Posterior cingulate gyrus (tissue), 11 donors: ENCODE measurements at regions not wholly inside any gene's neighbourhood (a gene's known extent, or its start where the extent isn't known, plus 50 kb on each side); places are given as distances from the start of the nearest gene placed in this dataset.
A peak's percentile ranks its signal among the peaks of the same experiment; 100 is the strongest.

Experiments used
- DNase-seq, 10 donors: peaks; one replicate each; pipeline versions ENCODE4 v3.0.0 to v3.0.0-alpha.2; 2020 to 2021; ENCODE audit warnings: mixed read lengths in 3 of 10
- intact Hi-C: fragments of 100-400 bp; cut with DNase I; formaldehyde crosslinking; loops from one replicate; pipeline ENCODE4 v1.15.1; 2023

DNA sequence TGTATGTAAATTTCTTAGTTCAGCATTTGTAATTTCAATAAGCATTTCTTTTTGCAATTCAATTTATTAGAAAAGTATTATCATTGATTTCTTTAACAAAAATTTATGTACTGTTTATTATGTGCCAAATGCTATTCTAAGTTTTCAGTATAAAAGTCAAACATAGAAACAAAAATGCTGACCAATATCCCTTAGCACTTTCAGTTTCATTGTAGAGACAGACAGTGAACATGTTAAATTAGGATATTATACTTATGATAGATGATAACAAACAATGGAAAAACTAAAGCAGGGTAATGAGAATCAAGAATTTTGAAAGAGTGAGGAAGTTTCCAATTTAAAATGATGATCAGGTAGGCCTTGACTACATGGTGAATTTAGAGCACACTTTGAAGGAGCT is 1106.0 kb downstream of the TAF11L14 start:
- intact Hi-C loops: no loop called here
- no peak for DNase-seq

DNA sequence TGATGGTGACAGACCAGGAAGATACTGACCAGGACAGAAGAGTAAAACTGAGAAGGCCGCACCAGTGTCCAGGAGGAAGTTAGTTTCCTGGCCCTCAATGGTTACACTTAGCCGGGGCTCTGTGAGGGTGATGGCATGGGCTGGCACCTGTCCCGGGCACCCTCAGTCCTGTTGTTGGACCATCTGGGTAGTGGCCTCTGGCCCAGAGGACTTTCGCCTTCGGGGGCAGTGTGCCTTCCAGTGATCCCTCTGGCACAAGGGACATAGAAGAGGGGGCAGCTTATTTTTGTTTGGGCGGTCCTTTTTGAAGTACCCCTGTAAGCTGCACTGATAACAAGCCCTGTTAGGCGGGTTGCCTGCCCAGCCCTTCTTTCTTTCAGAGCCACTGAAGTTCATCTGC is 1108.6 kb downstream of the TAF11L14 start:
- peak in 1 of 10 donors; percentile 67 for DNase-seq
- intact Hi-C loops: no loop called here

- intact Hi-C loops: no loop called here
- DNase-seq: no peak
Measured at GRCh38 chr5:18744441-18744840, 1110.2 kb downstream of the TAF11L14 start.

GRCh38 chr5:18745042-18745987 is 1111.1 kb downstream of the TAF11L14 start:
- DNase-seq: peak in 1 of 10 donors; percentile 53
- intact Hi-C loops: no loop called here

GRCh38 chr5:18745988-18746615 is 1111.8 kb downstream of the TAF11L14 start:
- no peak for DNase-seq
- intact Hi-C loops: no loop called here

DNA sequence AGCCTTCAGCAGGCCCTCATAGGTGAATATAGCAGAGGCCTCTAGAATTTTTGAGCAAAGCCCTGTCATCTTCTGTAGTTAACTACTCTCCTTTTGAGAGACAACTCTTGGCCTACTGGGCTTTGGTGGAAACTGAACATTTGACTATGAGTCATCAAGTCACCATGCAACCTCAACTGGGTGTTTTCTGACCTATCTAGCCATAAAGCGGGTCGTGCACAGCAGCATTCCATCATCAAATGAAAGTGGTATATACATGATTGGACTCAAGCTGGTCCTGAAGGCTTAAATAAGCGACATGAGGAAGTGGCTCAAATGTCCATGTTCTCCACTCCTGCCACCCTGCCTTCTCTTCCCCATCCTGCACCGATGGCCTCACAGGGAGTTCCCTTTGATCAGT is 1115.5 kb downstream of the TAF11L14 start:
- DNase-seq: no peak
- intact Hi-C loops: no loop called here

DNA sequence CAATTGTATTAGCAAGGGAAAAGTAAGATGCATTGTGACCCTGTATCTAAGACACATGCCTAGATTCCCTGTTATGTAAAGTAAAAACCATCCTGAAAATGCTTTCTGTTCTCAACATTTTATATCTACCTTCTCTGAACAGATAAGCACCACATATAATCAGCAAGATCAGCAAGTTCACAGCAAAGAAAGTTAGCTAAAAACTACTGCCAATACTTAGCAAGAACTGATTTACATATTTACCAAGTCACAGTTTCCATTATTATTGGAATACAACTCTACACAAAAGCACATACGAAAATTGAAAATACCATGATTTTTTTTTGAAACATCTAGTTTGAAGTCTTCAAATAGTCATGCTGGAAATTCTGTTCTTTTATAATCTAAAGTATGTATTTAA is 1118.1 kb downstream of the TAF11L14 start:
- DNase-seq: no peak
- intact Hi-C loops: no loop called here

DNA sequence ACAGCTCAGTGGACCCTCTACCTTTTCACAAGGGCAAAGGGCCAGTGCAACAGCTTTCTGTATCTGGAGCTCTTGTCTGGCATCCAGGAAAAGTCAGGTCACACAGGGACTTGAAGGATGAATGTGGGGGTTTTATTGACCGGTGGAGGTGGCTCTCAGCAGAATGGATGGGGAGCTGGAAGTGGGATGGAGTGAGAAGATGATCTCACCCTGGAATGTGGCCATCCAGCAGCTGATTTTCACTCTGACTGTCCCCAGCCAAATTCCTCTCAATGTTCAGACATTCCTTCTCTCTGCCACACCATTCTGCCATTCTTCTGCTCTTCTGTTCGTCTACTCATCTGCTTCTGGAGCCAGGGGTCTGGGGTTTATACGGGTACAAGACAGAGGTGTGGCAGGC is 1119.9 kb downstream of the TAF11L14 start:
- intact Hi-C loops: no loop called here
- DNase-seq: no peak

DNA sequence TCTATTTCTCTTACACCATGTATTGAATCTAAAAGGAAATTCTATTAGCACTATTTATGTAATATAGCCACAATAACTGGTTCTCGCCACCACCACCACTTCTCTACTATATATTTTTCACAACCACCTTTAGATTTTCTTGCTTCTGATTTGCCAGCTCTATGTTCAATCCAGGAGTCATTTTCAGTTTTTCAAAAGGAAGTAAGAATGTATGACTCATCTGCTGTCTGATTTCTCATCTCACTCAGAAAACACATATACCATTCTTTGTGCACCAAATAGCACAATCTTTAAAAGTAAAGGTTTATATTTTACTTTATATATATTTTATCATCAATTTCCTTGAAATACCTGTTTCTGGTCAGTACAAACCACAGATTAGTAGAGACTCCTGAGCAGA is 1127.5 kb downstream of the TAF11L14 start:
- intact Hi-C loops: no loop called here

DNA sequence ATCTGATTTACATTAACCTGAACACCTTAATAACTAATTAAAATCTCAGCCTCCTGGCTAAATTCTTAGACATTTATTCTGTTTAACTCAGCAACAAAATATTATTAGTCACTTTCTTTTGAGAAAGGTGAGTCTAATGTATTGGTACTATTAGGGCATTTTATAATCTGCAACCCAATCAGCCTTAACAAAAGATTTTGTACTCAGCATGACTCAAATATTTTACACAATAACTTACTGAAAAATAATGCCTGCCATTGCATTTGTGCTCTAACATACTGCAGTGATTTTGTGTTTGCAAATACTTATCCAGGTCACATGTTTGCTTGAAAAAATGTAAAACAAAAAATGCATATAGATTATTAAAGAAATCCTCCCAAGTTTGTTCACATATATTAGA is 1129.9 kb downstream of the TAF11L14 start:
- intact Hi-C loops: no loop called here
- DNase-seq: no peak

More for the DNA sequence above, 1127.5 kb downstream of the TAF11L14 start:
- DNase-seq: no peak

GRCh38 chr5:18765304-18765703 is 1131.0 kb downstream of the TAF11L14 start:
- intact Hi-C loops: no loop called here
- no peak for DNase-seq

DNA sequence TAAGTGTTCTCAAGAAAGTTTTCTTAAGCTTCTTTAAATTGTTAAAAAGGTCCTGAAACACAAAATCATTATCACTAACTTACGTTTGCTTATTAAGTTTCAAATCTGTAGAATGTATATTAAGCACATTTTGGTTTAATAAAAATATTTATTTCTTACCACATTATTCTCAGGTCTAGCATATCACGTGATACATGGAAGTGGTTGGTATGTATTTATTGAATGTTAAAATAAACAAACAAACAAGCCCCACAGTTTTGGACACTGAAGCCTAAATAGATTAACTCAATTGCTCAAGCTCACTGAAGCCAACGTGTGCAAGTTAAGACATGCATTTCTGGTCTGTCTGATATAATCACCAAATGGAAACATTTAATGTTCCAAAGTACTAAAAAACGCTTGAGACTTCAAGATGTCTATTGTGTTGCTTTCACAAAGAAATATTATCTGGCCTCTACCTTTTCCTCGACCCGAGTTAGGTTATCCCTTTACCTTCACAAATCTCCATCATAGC is 1136.9 kb downstream of the TAF11L14 start:
- no peak for DNase-seq
- intact Hi-C loops: no loop called here

- intact Hi-C loops: no loop called here
- no peak for DNase-seq
Measured at GRCh38 chr5:18772475-18772874, 1138.2 kb downstream of the TAF11L14 start.

DNA sequence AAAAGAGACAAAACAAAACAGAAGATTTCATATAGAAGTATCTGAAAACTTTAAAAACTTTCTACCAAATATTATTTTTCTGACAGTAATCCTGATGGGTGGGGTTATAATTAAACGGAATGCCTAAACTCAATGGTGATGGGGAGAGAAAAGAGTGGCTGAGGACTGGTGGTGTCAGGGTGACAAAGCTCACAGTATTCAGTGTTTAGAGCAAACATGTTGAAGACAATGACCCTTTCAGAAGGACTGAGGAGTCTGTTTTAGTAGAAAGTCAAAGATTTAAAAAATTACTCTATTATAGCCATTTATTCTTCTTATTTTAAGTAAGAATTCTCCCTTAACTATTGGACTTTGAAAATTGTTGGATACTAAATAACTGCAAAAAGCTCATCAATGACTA is 1144.0 kb downstream of the TAF11L14 start:
- intact Hi-C loops: no loop called here
- no peak for DNase-seq

GRCh38 chr5:18789218-18789998 is 1155.1 kb downstream of the TAF11L14 start:
- intact Hi-C loops: no loop called here
- DNase-seq: no peak

- no peak for DNase-seq
- intact Hi-C loops: no loop called here
Measured at GRCh38 chr5:18792145-18792544, 1157.9 kb downstream of the TAF11L14 start.

DNA sequence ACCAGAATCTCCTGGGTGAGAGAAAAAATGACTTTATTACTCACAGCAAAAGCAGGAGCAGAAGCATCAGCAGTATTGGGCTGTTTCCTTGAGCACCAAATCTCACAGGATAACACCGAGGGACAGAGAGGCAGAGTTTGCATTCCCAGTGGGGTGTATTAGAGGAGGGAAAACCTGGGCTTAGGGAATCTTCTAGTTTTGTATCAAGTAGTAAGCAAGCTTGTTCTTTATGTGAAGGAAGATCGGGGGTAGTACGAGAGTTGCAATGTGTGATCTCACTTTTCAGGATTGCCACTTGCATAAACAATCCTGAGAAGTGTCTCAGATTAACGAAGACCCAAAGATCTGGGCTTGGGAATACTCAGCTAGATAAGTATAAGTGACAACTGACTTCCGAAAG is 1163.0 kb downstream of the TAF11L14 start:
- intact Hi-C loops: no loop called here
- no peak for DNase-seq

GRCh38 chr5:18798058-18798457 is 1163.8 kb downstream of the TAF11L14 start:
- intact Hi-C loops: no loop called here
- DNase-seq: no peak

DNA sequence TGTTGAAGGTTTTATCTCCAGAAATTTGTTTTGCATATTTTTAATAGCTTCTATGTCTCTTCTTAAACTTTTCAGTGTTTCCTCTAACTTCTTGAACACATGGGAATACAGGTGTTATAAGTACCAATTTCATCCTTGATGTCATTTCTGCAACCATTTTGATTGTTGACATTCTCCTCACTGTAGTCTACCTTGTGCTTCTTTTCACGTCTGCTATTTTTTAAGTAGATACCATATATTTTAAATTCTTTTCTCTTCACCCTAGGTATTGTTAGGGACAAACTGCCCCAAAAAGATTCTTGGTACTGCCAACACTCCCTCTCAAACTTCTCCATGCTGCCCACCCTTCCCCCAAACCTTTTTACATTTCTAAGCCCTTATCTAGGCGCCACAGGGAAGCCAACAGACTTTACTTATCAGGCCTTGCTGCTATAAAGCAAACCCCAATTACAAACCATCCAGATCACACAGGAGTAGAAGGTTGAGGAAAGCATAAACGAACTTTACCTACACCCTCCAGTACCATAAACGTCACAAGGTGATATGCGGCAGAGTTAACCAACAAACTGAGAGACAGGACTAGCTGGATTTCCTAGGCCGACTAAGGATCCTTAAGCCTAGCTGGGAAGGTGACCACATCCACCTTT is 1165.3 kb downstream of the TAF11L14 start:
- DNase-seq: no peak
- intact Hi-C loops: no loop called here

DNA sequence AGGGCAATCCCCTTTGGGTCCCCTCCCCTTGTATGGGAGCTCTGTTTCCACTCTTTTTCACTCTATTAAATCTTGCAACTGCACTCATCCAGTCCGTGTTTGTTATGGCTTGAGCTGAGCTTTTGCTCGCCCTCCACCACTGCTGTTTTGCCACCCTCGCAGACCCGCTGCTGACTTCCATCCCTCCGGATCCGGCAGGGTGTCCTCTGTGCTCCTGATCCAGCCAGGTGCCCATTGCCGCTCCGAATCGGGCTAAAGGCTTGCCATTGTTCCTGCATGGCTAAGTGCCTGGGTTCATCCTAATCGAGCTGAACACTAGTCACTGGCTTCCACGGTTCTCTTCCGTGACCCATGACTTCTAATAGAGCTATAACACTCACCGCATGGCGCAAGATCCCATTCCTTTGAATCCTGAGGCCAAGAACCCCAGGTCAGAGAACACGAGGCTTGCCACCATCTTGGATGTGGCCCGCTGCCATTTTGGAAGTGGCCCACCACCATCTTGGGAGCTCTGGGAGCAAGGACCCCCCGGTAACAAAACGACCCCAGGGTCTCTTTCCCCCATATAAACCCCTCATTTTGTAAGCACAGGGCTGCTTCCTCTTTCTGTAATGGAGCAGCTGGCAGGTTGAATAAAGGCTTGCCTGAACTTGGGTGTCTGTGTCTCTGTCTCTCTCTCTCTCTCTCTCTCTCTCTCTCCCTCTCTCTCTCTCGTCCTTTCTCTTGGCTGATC is 1166.2 kb downstream of the TAF11L14 start:
- intact Hi-C loops: no loop called here
- no peak for DNase-seq
